CD4-positive, alpha-beta T cell (primary cell): ENCODE measurements at regions not wholly inside any gene's neighbourhood (a gene's known extent, or its start where the extent isn't known, plus 50 kb on each side); places are given as distances from the start of the nearest gene placed in this dataset.

Experiments
- ATAC-seq: fragments of 200-7000 bp; cut with Tn5 transposase; one replicate; pipeline ENCODE4 v1.10.0; 2022; ENCODE audit warnings: mild to moderate bottlenecking; ENCODE audit not compliant: poor library complexity
- CTCF ChIA-PET: fragments of 350-600 bp; sonication (Branson Sonifier 250); formaldehyde crosslinking; loops from one replicate; lab custom pipeline; 2021; ENCODE audit warnings: antibody characterized with exemption, inconsistent platforms; lab: Charles Lee
- POLR2A ChIA-PET: fragments of 350-600 bp; sonication (Branson Sonifier 250); formaldehyde crosslinking; loops from one replicate; lab custom pipeline; 2021; ENCODE audit warnings: antibody characterized with exemption, inconsistent platforms; lab: Charles Lee
- DNase-seq, 14 experiments: peaks; one replicate each; pipeline ENCODE4 v3.0.0-alpha.2; 2013 to 2020; ENCODE audit warnings: mixed read lengths in 2 of 14
- H3K27ac ChIP-seq, 2 donors: one replicate each; pipeline versions ENCODE4 v1.5.1 to v1.7.0; 2013; ENCODE audit warnings: low read length in 2 of 2, low read depth in 1 of 2, mild to moderate bottlenecking in 1 of 2
- H3K27me3 ChIP-seq, 2 experiments: 1 replicate in 1 of 2; 2 replicates in 1 of 2; pipeline versions ENCODE4 v1.6.1 to v1.7.0; 2013; ENCODE audit warnings: low read length in 2 of 2, control low read depth in 1 of 2, mild to moderate bottlenecking in 1 of 2, moderate library complexity in 1 of 2; ENCODE audit not compliant: insufficient read depth in 2 of 2, control insufficient read depth in 1 of 2
- H3K36me3 ChIP-seq: one replicate; pipeline ENCODE4 v1.6.1; 2013; ENCODE audit warnings: low read length, control low read depth; ENCODE audit not compliant: insufficient read depth
- H3K4me1 ChIP-seq: one replicate; pipeline ENCODE4 v1.6.1; 2013; ENCODE audit warnings: low read length, control low read depth; ENCODE audit not compliant: insufficient read depth
- H3K4me3 ChIP-seq: one replicate; pipeline ENCODE4 v1.5.1; 2013; ENCODE audit warnings: mild to moderate bottlenecking, low read length, moderate library complexity
- H3K9me3 ChIP-seq, 2 experiments: 1 replicate in 1 of 2; 2 replicates in 1 of 2; pipeline versions ENCODE4 v1.6.1 to v1.7.0; 2013; ENCODE audit warnings: low read length in 2 of 2, mild to moderate bottlenecking in 2 of 2, control low read depth in 1 of 2, moderate library complexity in 1 of 2; ENCODE audit not compliant: control insufficient read depth in 1 of 2, insufficient read depth in 1 of 2
- H3K27ac Mint-ChIP-seq: one replicate; pipeline ENCODE4 v1.8.0; 2020; ENCODE audit warnings: mixed read lengths
- H3K27me3 Mint-ChIP-seq: one replicate; pipeline ENCODE4 v1.8.0; 2021; ENCODE audit warnings: mixed read lengths
- H3K36me3 Mint-ChIP-seq: one replicate; pipeline ENCODE4 v1.8.0; 2021; ENCODE audit warnings: low read depth, mixed read lengths
- H3K4me1 Mint-ChIP-seq: one replicate; pipeline ENCODE4 v1.8.0; 2021; ENCODE audit warnings: low read depth, mixed read lengths
- H3K4me3 Mint-ChIP-seq: one replicate; pipeline ENCODE4 v1.8.0; 2020; ENCODE audit warnings: mild to moderate bottlenecking, mixed read lengths
- H3K9me3 Mint-ChIP-seq: one replicate; pipeline ENCODE4 v1.8.0; 2020; ENCODE audit warnings: mixed read lengths
- intact Hi-C, 2 experiments: fragments of 100-400 bp; cut with DNase I in 1 of 2; cut with micrococcal nuclease in 1 of 2; formaldehyde crosslinking; loops; one replicate each; pipeline versions ENCODE4 v1.15.1 to v1.9.0; 2023 to 2025; cut with DNase I, micrococcal nuclease
- TF ChIP-seq, protein P1 (sequence below): fragments of 200-600 bp; IDR thresholded peaks from one replicate; pipeline ENCODE4 v1.8.0; 2022; ENCODE audit warnings: antibody characterized with exemption, mild to moderate bottlenecking

- Mint-ChIP-seq H3K4me3 (no peak overlapping the region), H3K4me1 (no peaks in the 10 kb centered on the region), H3K36me3 (no peaks in the 10 kb centered on the region), H3K9me3 (peaks cover 19% of the 10 kb centered on the region), H3K27me3 (no peaks in the 10 kb centered on the region), H3K27ac (no peak overlapping the region)
- CTCF ChIA-PET = interaction anchor here (0.6 kb wide), 1 partner anchor 8 kb away, joined by 3 read pairs; no protein-coding TSS in a partner anchor
- Histone ChIP-seq H3K27ac (no peak overlapping the region), H3K36me3 (no peaks in the 10 kb centered on the region), H3K4me3 (no peak overlapping the region), H3K27me3 (no peaks in the 10 kb centered on the region), H3K9me3 (peaks cover 0 to 14% of the 10 kb centered on the region in 2 experiments), H3K4me1 (no peaks in the 10 kb centered on the region)
- ATAC-seq = no peak
- no peak for DNase-seq
- TF ChIP-seq, protein P1, sequence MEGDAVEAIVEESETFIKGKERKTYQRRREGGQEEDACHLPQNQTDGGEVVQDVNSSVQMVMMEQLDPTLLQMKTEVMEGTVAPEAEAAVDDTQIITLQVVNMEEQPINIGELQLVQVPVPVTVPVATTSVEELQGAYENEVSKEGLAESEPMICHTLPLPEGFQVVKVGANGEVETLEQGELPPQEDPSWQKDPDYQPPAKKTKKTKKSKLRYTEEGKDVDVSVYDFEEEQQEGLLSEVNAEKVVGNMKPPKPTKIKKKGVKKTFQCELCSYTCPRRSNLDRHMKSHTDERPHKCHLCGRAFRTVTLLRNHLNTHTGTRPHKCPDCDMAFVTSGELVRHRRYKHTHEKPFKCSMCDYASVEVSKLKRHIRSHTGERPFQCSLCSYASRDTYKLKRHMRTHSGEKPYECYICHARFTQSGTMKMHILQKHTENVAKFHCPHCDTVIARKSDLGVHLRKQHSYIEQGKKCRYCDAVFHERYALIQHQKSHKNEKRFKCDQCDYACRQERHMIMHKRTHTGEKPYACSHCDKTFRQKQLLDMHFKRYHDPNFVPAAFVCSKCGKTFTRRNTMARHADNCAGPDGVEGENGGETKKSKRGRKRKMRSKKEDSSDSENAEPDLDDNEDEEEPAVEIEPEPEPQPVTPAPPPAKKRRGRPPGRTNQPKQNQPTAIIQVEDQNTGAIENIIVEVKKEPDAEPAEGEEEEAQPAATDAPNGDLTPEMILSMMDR = no peak
- intact Hi-C loops = no loop called here
- POLR2A ChIA-PET = no interaction called here
Measured at GRCh38 chr4:135372131-135372530, 1170.5 kb upstream of the PABPC4L start.

DNA sequence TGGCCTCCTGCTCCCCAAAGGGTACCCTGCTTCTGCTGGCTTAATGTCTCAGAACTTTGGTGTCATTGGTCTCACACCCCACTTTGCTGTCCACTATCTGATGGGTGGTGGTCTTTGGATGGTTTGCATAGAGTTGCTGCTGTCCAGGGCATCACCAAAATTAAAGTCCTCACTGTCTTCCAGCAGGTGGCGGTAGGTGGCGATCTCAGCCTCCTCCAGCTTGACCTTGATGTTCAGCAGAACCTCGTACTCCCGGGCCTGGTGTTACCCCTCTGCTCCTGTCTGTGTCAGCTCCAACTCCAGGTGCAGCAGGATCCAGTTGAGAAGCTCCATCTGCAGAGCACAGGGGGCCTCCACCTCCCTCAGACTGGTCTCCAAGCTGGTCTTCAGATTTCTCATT, 1169.5 kb upstream of the PABPC4L start:
- TF ChIP-seq, protein P1 = no peak
- H3K36me3 ChIP-seq = no peaks in the 10 kb centered on the region
- no peaks in the 10 kb centered on the region for H3K4me1 Mint-ChIP-seq
- ATAC-seq = no peak
- CTCF ChIA-PET = no interaction called here
- no peak overlapping the region for H3K27ac Mint-ChIP-seq
- H3K27ac ChIP-seq = no peak overlapping the region
- no peak overlapping the region for H3K4me3 Mint-ChIP-seq
- peaks cover 0 to 14% of the 10 kb centered on the region in 2 experiments for H3K9me3 ChIP-seq
- intact Hi-C loops = no loop called here
- no peak for DNase-seq
- H3K4me3 ChIP-seq = no peak overlapping the region
- no peaks in the 10 kb centered on the region for H3K27me3 ChIP-seq
- H3K9me3 Mint-ChIP-seq = peaks cover 16% of the 10 kb centered on the region
- POLR2A ChIA-PET = no interaction called here
- H3K36me3 Mint-ChIP-seq = no peaks in the 10 kb centered on the region
- H3K27me3 Mint-ChIP-seq = no peaks in the 10 kb centered on the region
- H3K4me1 ChIP-seq = no peaks in the 10 kb centered on the region

DNA sequence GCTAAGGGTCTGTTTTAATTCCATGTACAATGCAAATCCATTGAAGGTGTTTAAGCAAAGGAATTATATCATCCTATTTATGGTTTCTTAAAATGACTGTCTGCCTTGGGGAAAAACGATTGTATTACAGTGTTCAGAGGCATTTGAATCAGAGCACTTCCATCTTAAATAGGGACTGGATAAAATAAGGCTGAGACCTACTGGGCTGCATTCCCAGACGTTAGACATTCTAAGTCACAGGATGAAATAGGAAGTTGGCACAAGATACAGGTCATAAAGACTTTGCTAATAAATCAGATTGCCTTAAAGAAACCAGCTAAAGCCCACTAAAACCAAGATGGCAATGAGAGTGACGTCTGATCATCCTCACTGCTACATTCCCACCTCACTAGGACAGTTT, 1167.2 kb upstream of the PABPC4L start:
- Mint-ChIP-seq H3K27ac (no peak overlapping the region), H3K9me3 (peaks cover 11% of the 10 kb centered on the region)
- TF ChIP-seq, protein P1 = no peak

More for the DNA sequence above, 1167.2 kb upstream of the PABPC4L start:
- ChIA-PET CTCF (no interaction called here), POLR2A (no interaction called here)
- H3K36me3 Mint-ChIP-seq = no peaks in the 10 kb centered on the region
- intact Hi-C loops = no loop called here
- Histone ChIP-seq H3K27ac (no peak overlapping the region), H3K4me1 (no peaks in the 10 kb centered on the region), H3K9me3 (peaks cover 0 to 17% of the 10 kb centered on the region in 2 experiments), H3K36me3 (no peaks in the 10 kb centered on the region), H3K4me3 (no peak overlapping the region), H3K27me3 (no peaks in the 10 kb centered on the region)
- no peaks in the 10 kb centered on the region for H3K27me3 Mint-ChIP-seq
- DNase-seq = no peak
- ATAC-seq = no peak
- no peak overlapping the region for H3K4me3 Mint-ChIP-seq
- H3K4me1 Mint-ChIP-seq = no peaks in the 10 kb centered on the region
